ENCODE measurements at regions not wholly inside any gene's neighbourhood (a gene's known extent, or its start where the extent isn't known, plus 50 kb on each side); places are given as distances from the start of the nearest gene placed in this dataset.

GRCh38 chr4:27178061-27178460 is 317.4 kb downstream of the STIM2 start:
- TF ChIP-seq CTCF (IDR thresholded peaks at IDR 0.05) (no peak), POLR2A (IDR thresholded peaks at IDR 0.05) (no peak)

Measured in heart left ventricle (tissue), 13 donors.